DND-41 (cell line): ENCODE measurements at regions not wholly inside any gene's neighbourhood (a gene's known extent, or its start where the extent isn't known, plus 50 kb on each side); places are given as distances from the start of the nearest gene placed in this dataset.
"Not testable (repeated sequence)": the region's sequence is repeated elsewhere in the genome, so short reads cannot be mapped to it uniquely, and the experiment has no call there.

Experiments
- CTCF ChIP-seq: IDR thresholded peaks from 2 replicates; pipeline ENCODE4 v1.5.1; 2012; ENCODE audit warnings: borderline replicate concordance, low read length, moderate library complexity, mild to moderate bottlenecking; ENCODE audit not compliant: poor library complexity, severe bottlenecking; ENCODE audit errors: extremely low read depth
- EZH2 ChIP-seq: IDR thresholded peaks from 3 replicates; pipeline ENCODE4 v1.6.1; 2012; ENCODE audit warnings: borderline replicate concordance, low read depth, mild to moderate bottlenecking, moderate library complexity, low read length, inconsistent platforms; ENCODE audit not compliant: severe bottlenecking

DNA sequence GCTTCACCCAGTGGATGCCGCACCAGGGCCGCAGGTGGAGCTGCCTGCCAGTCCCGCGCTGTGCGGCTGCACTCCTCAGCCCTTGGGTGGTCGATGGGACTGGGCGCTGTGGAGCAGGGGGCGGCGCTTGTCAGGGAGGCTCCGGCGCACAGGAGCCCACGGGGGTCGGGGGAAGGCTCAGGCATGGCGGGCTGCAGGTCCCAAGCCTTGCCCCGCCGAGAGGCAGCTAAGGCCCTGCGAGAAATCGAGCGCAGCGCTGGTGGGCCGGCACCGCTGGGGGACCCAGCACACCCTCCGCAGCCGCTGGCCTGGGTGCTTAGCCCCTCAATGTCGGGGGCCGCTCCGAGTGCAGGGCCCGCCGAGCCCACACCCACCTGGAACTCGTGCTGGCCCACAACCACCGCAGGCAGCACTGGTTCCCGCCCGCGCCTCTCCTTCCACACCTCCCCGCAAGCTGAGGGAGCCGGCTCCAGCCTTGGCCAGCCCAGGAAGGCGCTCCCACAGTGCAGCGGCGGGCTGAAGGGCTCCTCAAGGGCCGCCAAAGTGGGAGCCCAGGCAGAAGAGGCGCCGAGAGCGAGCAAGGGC is 725.5 kb upstream of the CA10 start:
- TF ChIP-seq CTCF, EZH2: not testable (repeated sequence)
